ENCODE measurements at regions not wholly inside any gene's neighbourhood (a gene's known extent, or its start where the extent isn't known, plus 50 kb on each side); places are given as distances from the start of the nearest gene placed in this dataset.

DNA sequence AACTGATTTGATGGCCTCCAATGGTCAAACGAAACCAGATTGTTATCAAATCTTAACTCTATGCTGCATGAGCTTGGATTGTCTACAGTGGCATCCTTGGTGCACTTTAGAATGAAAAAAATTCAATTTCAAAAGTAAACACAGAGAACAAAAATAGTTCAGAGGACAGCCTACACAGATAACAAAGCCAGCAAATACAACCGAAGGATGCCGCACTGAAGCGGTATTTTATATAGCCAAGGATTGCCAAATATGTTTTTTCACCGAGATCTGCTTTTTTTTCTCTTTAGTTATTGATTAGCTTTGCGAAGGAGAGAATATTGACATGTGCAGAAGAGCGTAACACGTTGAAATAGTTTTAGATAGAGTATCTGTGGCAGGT is 72.0 kb downstream of the SLC4A3 start:
- no peaks in the 10 kb centered on the region for H4K20me1 ChIP-seq (ENCODE audit: insufficient read depth, low read length)
- H2AFZ ChIP-seq (ENCODE audit: low read length): no peak overlapping the region

GRCh38 chr2:219701847-219702634 is 74.6 kb downstream of the SLC4A3 start:
- Histone ChIP-seq H3K4me3 (ENCODE audit: insufficient read depth, low read length) (no peak overlapping the region), H4K20me1 (ENCODE audit: insufficient read depth, low read length) (no peaks in the 10 kb centered on the region), H3K9me3 (ENCODE audit: low read depth, low read length) (no peaks in the 10 kb centered on the region), H3K79me2 (ENCODE audit: insufficient read depth, low read length) (no peaks in the 10 kb centered on the region), H3K27me3 (ENCODE audit: insufficient read depth, low read length) (peaks cover 41% of the 10 kb centered on the region), H3K27ac (ENCODE audit: low read depth, low read length) (no peak overlapping the region), H2AFZ (ENCODE audit: low read length) (no peak overlapping the region), H3K36me3 (ENCODE audit: insufficient read depth, low read length) (no peaks in the 10 kb centered on the region), H3K4me1 (ENCODE audit: insufficient read depth, low read length) (peaks cover 11% of the 10 kb centered on the region), H3K4me2 (ENCODE audit: insufficient read depth, low read length) (no peak overlapping the region)
- no peak for DNase-seq (ENCODE audit: insufficient read length, low spot score, missing footprints)
- TF ChIP-seq, protein P1, sequence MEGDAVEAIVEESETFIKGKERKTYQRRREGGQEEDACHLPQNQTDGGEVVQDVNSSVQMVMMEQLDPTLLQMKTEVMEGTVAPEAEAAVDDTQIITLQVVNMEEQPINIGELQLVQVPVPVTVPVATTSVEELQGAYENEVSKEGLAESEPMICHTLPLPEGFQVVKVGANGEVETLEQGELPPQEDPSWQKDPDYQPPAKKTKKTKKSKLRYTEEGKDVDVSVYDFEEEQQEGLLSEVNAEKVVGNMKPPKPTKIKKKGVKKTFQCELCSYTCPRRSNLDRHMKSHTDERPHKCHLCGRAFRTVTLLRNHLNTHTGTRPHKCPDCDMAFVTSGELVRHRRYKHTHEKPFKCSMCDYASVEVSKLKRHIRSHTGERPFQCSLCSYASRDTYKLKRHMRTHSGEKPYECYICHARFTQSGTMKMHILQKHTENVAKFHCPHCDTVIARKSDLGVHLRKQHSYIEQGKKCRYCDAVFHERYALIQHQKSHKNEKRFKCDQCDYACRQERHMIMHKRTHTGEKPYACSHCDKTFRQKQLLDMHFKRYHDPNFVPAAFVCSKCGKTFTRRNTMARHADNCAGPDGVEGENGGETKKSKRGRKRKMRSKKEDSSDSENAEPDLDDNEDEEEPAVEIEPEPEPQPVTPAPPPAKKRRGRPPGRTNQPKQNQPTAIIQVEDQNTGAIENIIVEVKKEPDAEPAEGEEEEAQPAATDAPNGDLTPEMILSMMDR (IDR thresholded peaks at IDR 0.05; ENCODE audit: extremely low read depth, low read depth, low read length): no peak

More for the DNA sequence above, 72.0 kb downstream of the SLC4A3 start:
- Histone ChIP-seq H3K27me3 (ENCODE audit: insufficient read depth, low read length) (peaks cover 43% of the 10 kb centered on the region), H3K36me3 (ENCODE audit: insufficient read depth, low read length) (no peaks in the 10 kb centered on the region), H3K4me1 (ENCODE audit: insufficient read depth, low read length) (peaks cover 5% of the 10 kb centered on the region), H3K79me2 (ENCODE audit: insufficient read depth, low read length) (no peaks in the 10 kb centered on the region), H3K4me3 (ENCODE audit: insufficient read depth, low read length) (no peak overlapping the region), H3K4me2 (ENCODE audit: insufficient read depth, low read length) (no peak overlapping the region), H3K27ac (ENCODE audit: low read depth, low read length) (no peak overlapping the region), H3K9me3 (ENCODE audit: low read depth, low read length) (no peaks in the 10 kb centered on the region)
- DNase-seq (ENCODE audit: insufficient read length, low spot score, missing footprints): no peak
- TF ChIP-seq, protein P1 (IDR thresholded peaks at IDR 0.05; ENCODE audit: extremely low read depth, low read depth, low read length): no peak

DNA sequence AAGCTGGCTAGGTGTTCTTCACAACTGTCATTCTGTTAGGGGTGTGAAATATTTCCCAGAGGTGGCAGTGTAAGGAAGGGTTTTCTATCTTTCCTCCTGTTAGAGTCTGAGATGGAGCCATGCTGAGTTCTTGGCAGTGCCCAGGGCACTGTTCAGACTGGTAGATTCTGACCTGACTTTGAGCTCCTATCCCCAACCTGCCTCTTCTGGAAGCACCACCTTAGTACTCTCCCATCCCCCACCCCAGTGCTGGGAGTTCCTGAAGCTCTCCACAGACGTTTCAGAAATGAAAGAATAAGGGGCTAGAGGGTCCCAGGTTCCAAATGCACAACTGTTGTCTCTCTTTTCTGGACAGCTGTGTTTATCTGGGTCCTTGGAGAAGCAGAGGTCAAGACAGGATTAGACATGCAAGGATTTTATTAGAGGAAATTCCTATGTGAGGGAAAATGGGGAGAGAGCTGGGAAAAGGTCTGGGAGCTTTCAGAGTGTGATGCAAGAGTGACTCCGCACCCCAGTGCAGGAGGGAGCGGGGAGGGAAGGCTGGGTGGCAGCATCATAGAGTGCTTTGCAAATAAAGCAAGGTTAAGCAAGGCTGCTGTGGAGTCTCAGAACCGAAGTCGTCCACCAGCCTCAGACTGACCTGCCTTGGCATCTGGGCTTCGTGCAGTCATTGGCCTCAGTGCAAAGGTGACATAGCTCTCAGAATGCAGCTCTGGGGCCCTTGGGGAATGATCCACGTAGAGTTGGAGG is 75.5 kb downstream of the SLC4A3 start:
- Histone ChIP-seq H3K9me3 (ENCODE audit: low read depth, low read length) (no peaks in the 10 kb centered on the region), H3K27ac (ENCODE audit: low read depth, low read length) (no peak overlapping the region), H4K20me1 (ENCODE audit: insufficient read depth, low read length) (no peaks in the 10 kb centered on the region), H3K79me2 (ENCODE audit: insufficient read depth, low read length) (no peaks in the 10 kb centered on the region), H3K36me3 (ENCODE audit: insufficient read depth, low read length) (no peaks in the 10 kb centered on the region), H3K4me2 (ENCODE audit: insufficient read depth, low read length) (no peak overlapping the region), H2AFZ (ENCODE audit: low read length) (no peak overlapping the region), H3K4me3 (ENCODE audit: insufficient read depth, low read length) (no peak overlapping the region), H3K27me3 (ENCODE audit: insufficient read depth, low read length) (peaks cover 32% of the 10 kb centered on the region), H3K4me1 (ENCODE audit: insufficient read depth, low read length) (peaks cover 21% of the 10 kb centered on the region)
- TF ChIP-seq, protein P1 (IDR thresholded peaks at IDR 0.05; ENCODE audit: extremely low read depth, low read depth, low read length): no peak
- DNase-seq (ENCODE audit: insufficient read length, low spot score, missing footprints): no peak

DNA sequence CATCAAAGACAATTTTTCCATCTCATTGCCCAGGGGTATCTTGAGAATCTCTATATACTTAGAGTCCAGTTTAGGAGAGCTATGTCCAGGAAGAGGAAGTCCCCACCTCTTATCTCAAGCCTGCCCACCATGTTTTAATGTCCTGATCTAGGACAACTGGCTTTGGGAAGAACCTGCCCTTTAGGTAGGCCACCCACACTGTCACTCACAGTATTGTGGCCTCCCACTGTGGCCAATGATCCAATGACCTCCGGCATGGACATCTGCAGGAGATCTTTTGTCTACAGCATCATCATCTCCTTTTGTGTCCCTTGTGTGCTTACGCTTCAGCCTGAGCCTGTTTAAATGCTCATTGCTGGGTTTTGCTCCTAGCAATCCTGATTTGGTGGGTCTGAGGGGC is 77.4 kb downstream of the SLC4A3 start:
- no peaks in the 10 kb centered on the region for H3K36me3 ChIP-seq (ENCODE audit: insufficient read depth, low read length)
- H3K27ac ChIP-seq (ENCODE audit: low read depth, low read length): no peak overlapping the region
- DNase-seq (ENCODE audit: insufficient read length, low spot score, missing footprints): no peak
- H4K20me1 ChIP-seq (ENCODE audit: insufficient read depth, low read length): no peaks in the 10 kb centered on the region
- H3K27me3 ChIP-seq (ENCODE audit: insufficient read depth, low read length): peaks cover 13% of the 10 kb centered on the region
- no peak overlapping the region for H3K4me3 ChIP-seq (ENCODE audit: insufficient read depth, low read length)
- H3K79me2 ChIP-seq (ENCODE audit: insufficient read depth, low read length): no peaks in the 10 kb centered on the region
- H3K4me2 ChIP-seq (ENCODE audit: insufficient read depth, low read length): no peak overlapping the region
- TF ChIP-seq, protein P1 (IDR thresholded peaks at IDR 0.05; ENCODE audit: extremely low read depth, low read depth, low read length): no peak
- peaks cover 24% of the 10 kb centered on the region for H3K4me1 ChIP-seq (ENCODE audit: insufficient read depth, low read length)
- H2AFZ ChIP-seq (ENCODE audit: low read length): no peak overlapping the region
- H3K9me3 ChIP-seq (ENCODE audit: low read depth, low read length): no peaks in the 10 kb centered on the region
